H9 (cell line): ENCODE measurements at regions not wholly inside any gene's neighbourhood (a gene's known extent, or its start where the extent isn't known, plus 50 kb on each side); places are given as distances from the start of the nearest gene placed in this dataset.

ENCODE experiments used
- DNase-seq: peaks from one replicate; pipeline ENCODE4 v3.0.0-alpha.2; 2017
- H2AFZ ChIP-seq: one replicate; pipeline ENCODE4 v1.6.1; 2013; ENCODE audit warnings: mild to moderate bottlenecking, low read length, control low read depth, moderate library complexity
- H2AK5ac ChIP-seq: 2 replicates; pipeline ENCODE4 v1.6.1; 2013; ENCODE audit warnings: low read length, control low read depth, mixed read lengths; ENCODE audit not compliant: insufficient read length
- H2BK120ac ChIP-seq: one replicate; pipeline ENCODE4 v1.6.1; 2013; ENCODE audit warnings: low read depth, mild to moderate bottlenecking, low read length, control low read depth, inconsistent platforms; ENCODE audit not compliant: poor library complexity, severe bottlenecking
- H2BK12ac ChIP-seq: 2 replicates; pipeline ENCODE4 v1.6.1; 2013; ENCODE audit warnings: low read length, control low read depth, mixed read lengths, low read depth; ENCODE audit not compliant: insufficient read length
- H2BK15ac ChIP-seq: 2 replicates; pipeline ENCODE4 v1.6.1; 2013; ENCODE audit warnings: low read depth, low read length, control low read depth
- H2BK20ac ChIP-seq: one replicate; pipeline ENCODE4 v1.6.1; 2013; ENCODE audit warnings: low read depth, mild to moderate bottlenecking, low read length, control low read depth, inconsistent platforms; ENCODE audit not compliant: poor library complexity, severe bottlenecking
- H2BK5ac ChIP-seq: 2 replicates; pipeline ENCODE4 v1.6.1; 2013; ENCODE audit warnings: low read length, control low read depth, mixed read lengths; ENCODE audit not compliant: insufficient read length
- H3K14ac ChIP-seq: 2 replicates; pipeline ENCODE4 v1.6.1; 2013; ENCODE audit warnings: low read length, control low read depth; ENCODE audit not compliant: insufficient read depth
- H3K18ac ChIP-seq: 2 replicates; pipeline ENCODE4 v1.6.1; 2013; ENCODE audit warnings: low read depth, mild to moderate bottlenecking, mixed read lengths, low read length, control low read depth; ENCODE audit not compliant: insufficient read length
- H3K23ac ChIP-seq: 2 replicates; pipeline ENCODE4 v1.6.1; 2013; ENCODE audit warnings: low read length, control low read depth, mixed read lengths, low read depth; ENCODE audit not compliant: insufficient read length
- H3K23me2 ChIP-seq: 2 replicates; pipeline ENCODE4 v1.6.1; 2013; ENCODE audit warnings: low read depth, mild to moderate bottlenecking, mixed read lengths, low read length, control low read depth; ENCODE audit not compliant: insufficient read length, poor library complexity, severe bottlenecking
- H3K27ac ChIP-seq: 2 replicates; pipeline ENCODE4 v1.5.1; 2013; ENCODE audit warnings: low read length, control low read depth, mixed read lengths, low read depth; ENCODE audit not compliant: insufficient read length
- H3K27me3 ChIP-seq: 2 replicates; pipeline ENCODE4 v1.6.1; 2013; ENCODE audit warnings: low read length, control low read depth, inconsistent platforms; ENCODE audit not compliant: insufficient read depth
- H3K4ac ChIP-seq: 2 replicates; pipeline ENCODE4 v1.6.1; 2013; ENCODE audit warnings: low read depth, mild to moderate bottlenecking, control low read depth, inconsistent platforms, low read length, moderate library complexity
- H3K4me1 ChIP-seq: 2 replicates; pipeline ENCODE4 v1.6.1; 2013; ENCODE audit warnings: low read length, control low read depth, inconsistent platforms; ENCODE audit not compliant: insufficient read depth
- H3K4me2 ChIP-seq: 2 replicates; pipeline ENCODE4 v1.6.1; 2013; ENCODE audit warnings: low read length, control low read depth, mixed read lengths; ENCODE audit not compliant: insufficient read length, insufficient read depth
- H3K56ac ChIP-seq: 2 replicates; pipeline ENCODE4 v1.6.1; 2013; ENCODE audit warnings: low read depth, mild to moderate bottlenecking, mixed read lengths, low read length, control low read depth; ENCODE audit not compliant: insufficient read length
- H3K79me1 ChIP-seq: 2 replicates; pipeline ENCODE4 v1.6.1; 2013; ENCODE audit warnings: low read depth, mild to moderate bottlenecking, moderate library complexity, low read length, control low read depth, inconsistent platforms; ENCODE audit not compliant: insufficient read depth, poor library complexity, severe bottlenecking
- H3K79me2 ChIP-seq: 2 replicates; pipeline ENCODE4 v1.6.1; 2013; ENCODE audit warnings: low read length, control low read depth, inconsistent platforms; ENCODE audit not compliant: insufficient read depth
- H3K9ac ChIP-seq: 2 replicates; pipeline ENCODE4 v1.6.1; 2013; ENCODE audit warnings: low read length, control low read depth, mixed read lengths; ENCODE audit not compliant: insufficient read length; ENCODE audit errors: extremely low read depth
- H3K9me3 ChIP-seq: one replicate; pipeline ENCODE4 v1.6.1; 2013; ENCODE audit warnings: low read depth, low read length, inconsistent platforms; ENCODE audit not compliant: control insufficient read depth
- H3T11ph ChIP-seq: one replicate; pipeline ENCODE4 v1.6.1; 2013; ENCODE audit warnings: mild to moderate bottlenecking, low read length, control low read depth, inconsistent platforms
- H4K20me1 ChIP-seq: one replicate; pipeline ENCODE4 v1.6.1; 2013; ENCODE audit not compliant: control insufficient read depth, insufficient read length, insufficient read depth
- H4K5ac ChIP-seq: 2 replicates; pipeline ENCODE4 v1.6.1; 2013; ENCODE audit warnings: low read depth, mild to moderate bottlenecking, mixed read lengths, low read length, control low read depth; ENCODE audit not compliant: insufficient read length
- H4K8ac ChIP-seq: replicated peaks from 2 replicates; pipeline ENCODE4 v1.6.1; 2013; ENCODE audit warnings: low read length, control low read depth, mixed read lengths, low read depth; ENCODE audit not compliant: insufficient read length
- H4K91ac ChIP-seq: 2 replicates; pipeline ENCODE4 v1.6.1; 2013; ENCODE audit warnings: low read depth, mild to moderate bottlenecking, moderate library complexity, mixed read lengths, low read length, control low read depth; ENCODE audit not compliant: insufficient read length
- H3K27ac Mint-ChIP-seq, 3 experiments: 2 replicates in 2 of 3; 3 replicates in 1 of 3; pipeline ENCODE4 v1.8.0; 2020 to 2021; ENCODE audit warnings: mixed read lengths in 3 of 3, mild to moderate bottlenecking in 1 of 3, moderate library complexity in 1 of 3
- H3K27me3 Mint-ChIP-seq: 2 replicates; pipeline ENCODE4 v1.8.0; 2021; ENCODE audit warnings: low read depth, mild to moderate bottlenecking, moderate library complexity, mixed read lengths
- H3K36me3 Mint-ChIP-seq, 3 experiments: 2 replicates in 2 of 3; 3 replicates in 1 of 3; pipeline ENCODE4 v1.8.0; 2020 to 2021; ENCODE audit warnings: low read depth in 3 of 3, mixed read lengths in 3 of 3; ENCODE audit not compliant: insufficient read depth in 1 of 3
- H3K4me1 Mint-ChIP-seq, 2 experiments: 2 replicates each; pipeline ENCODE4 v1.8.0; 2020; ENCODE audit warnings: mixed read lengths in 2 of 2
- H3K4me3 Mint-ChIP-seq, 2 experiments: 2 replicates in 1 of 2; 3 replicates in 1 of 2; pipeline ENCODE4 v1.8.0; 2020 to 2021; ENCODE audit warnings: mild to moderate bottlenecking in 2 of 2, mixed read lengths in 2 of 2, moderate library complexity in 1 of 2
- H3K9me3 Mint-ChIP-seq, 2 experiments: 2 replicates in 1 of 2; 3 replicates in 1 of 2; pipeline ENCODE4 v1.8.0; 2020; ENCODE audit warnings: mild to moderate bottlenecking in 2 of 2, mixed read lengths in 2 of 2, moderate library complexity in 1 of 2
- CTCF ChIP-seq: fragments of 200-600 bp; sonication (generic); conservative IDR thresholded peaks from 3 replicates; pipeline ENCODE4 v1.8.0; 2021; ENCODE audit warnings: antibody characterized with exemption, mild to moderate bottlenecking
- WGBS: extraction: QIAGEN DNeasy Blood & Tissue Kit; methylation state at CpG from one replicate; pipeline ENCODE4 v1.1.7; 2013; ENCODE audit warnings: missing lambda C conversion rate, low lambda C conversion rate, mixed read lengths; ENCODE audit not compliant: insufficient read length; ENCODE audit errors: extremely low coverage; 5-methylcytosine and 5-hydroxymethylcytosine counted together

- Histone ChIP-seq H2AFZ (no peak overlapping the region), H3K23me2 (no peaks in the 10 kb centered on the region), H3K79me2 (no peaks in the 10 kb centered on the region), H3K79me1 (no peaks in the 10 kb centered on the region), H4K5ac (no peak overlapping the region), H2BK12ac (no peak overlapping the region), H3K23ac (no peak overlapping the region), H3K27me3 (no peaks in the 10 kb centered on the region), H3K18ac (no peak overlapping the region), H3K9ac (no peak overlapping the region), H3K56ac (no peak overlapping the region), H2AK5ac (no peak overlapping the region), H2BK20ac (no peak overlapping the region), H3K4ac (no peak overlapping the region), H3K14ac (no peak overlapping the region), H4K8ac (no peak overlapping the region), H4K91ac (no peak overlapping the region), H3K4me1 (no peaks in the 10 kb centered on the region), H3K27ac (no peak overlapping the region), H3T11ph (no peak overlapping the region), H4K20me1 (no peaks in the 10 kb centered on the region), H3K4me2 (no peak overlapping the region), H2BK15ac (no peak overlapping the region), H3K9me3 (no peaks in the 10 kb centered on the region), H2BK5ac (no peak overlapping the region), H2BK120ac (no peak overlapping the region)
- no peak overlapping the region for H3K4me3 Mint-ChIP-seq
- H3K27me3 Mint-ChIP-seq = no peaks in the 10 kb centered on the region
- H3K9me3 Mint-ChIP-seq = no peaks in the 10 kb centered on the region
- no peak overlapping the region for H3K27ac Mint-ChIP-seq
- WGBS = no CpG with 5 or more reads among the region's 2 CpGs
- TF ChIP-seq CTCF = no peak
- H3K36me3 Mint-ChIP-seq = no peaks in the 10 kb centered on the region
- H3K4me1 Mint-ChIP-seq = peaks cover 2% of the 10 kb centered on the region in 2 experiments; a peak in 2 of 4 replicates
- no peak for DNase-seq
Observed at GRCh38 chr1:101086783-101087182, 61.2 kb upstream of the DPH5 start.
